ENCODE measurements at regions not wholly inside any gene's neighbourhood (a gene's known extent, or its start where the extent isn't known, plus 50 kb on each side); places are given as distances from the start of the nearest gene placed in this dataset.
"Not testable (repeated sequence)": the region's sequence is repeated elsewhere in the genome, so short reads cannot be mapped to it uniquely, and the experiment has no call there.

DNA sequence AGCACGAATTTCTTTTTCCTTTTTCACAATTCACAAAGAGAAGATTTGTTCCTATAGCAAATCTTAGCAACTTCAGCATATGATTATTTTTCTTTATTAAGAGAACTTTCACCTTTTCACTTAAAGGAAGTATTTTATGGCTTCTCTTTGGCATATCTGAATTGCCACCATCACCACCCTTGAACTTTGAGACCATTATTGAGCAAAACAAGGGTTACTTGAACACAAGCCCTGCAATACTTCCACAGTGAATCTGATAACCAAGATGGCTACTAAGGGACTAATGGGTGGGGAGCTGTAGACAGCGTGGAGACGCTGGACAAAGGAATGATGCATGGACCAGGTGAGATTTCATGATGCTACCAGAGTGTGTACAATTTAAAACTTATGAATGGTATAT lies 815.0 kb downstream of the LRRIQ3 start:
- intact Hi-C loops (cut with micrococcal nuclease) = no loop called here
- Mint-ChIP-seq H3K9me3 (peaks cover 11% of the 10 kb centered on the region), H3K4me3 (no peak overlapping the region), H3K27ac (no peak overlapping the region), H3K4me1 (ENCODE audit: low read depth) (no peaks in the 10 kb centered on the region), H3K27me3 (no peaks in the 10 kb centered on the region), H3K36me3 (ENCODE audit: low read depth) (no peaks in the 10 kb centered on the region)

DNA sequence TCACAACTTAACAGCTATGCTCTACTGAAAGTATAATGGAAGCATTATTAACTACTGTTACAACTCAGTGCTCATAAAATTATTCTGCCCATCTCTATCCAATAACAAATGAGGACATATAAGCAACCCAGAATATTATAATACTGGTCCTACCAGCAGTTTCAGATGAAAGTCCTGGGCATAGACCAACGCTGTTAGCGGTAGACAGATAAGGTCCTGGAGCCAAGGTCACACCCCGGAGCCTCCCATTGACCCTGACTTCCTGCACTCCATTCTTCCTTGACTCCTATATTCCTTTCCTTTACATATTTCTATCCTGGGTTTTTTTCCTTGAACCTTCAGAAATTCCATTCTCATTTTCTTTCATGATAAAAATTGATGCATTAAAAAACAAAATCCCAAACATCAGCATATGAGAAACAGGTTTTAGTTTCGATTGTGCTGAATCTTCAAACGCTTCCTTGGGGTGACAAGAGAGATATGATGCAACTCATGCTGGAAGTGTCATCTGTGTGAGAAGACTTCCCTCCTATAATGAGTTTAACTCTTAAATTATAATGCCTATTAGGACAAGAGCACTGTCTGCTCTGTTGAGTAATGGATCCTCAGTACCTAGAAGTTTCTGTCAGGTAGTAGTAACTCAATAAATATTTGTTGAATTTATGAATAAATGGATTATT lies 831.1 kb downstream of the LRRIQ3 start:
- H3K4me1 Mint-ChIP-seq (ENCODE audit: low read depth) = no peaks in the 10 kb centered on the region
- H3K9me3 Mint-ChIP-seq = no peaks in the 10 kb centered on the region
- no peak overlapping the region for H3K4me3 Mint-ChIP-seq
- no peak overlapping the region for H3K27ac Mint-ChIP-seq
- intact Hi-C loops (cut with micrococcal nuclease) = no loop called here
- no peaks in the 10 kb centered on the region for H3K36me3 Mint-ChIP-seq (ENCODE audit: low read depth)
- H3K27me3 Mint-ChIP-seq = no peaks in the 10 kb centered on the region

- Mint-ChIP-seq H3K27ac (no peak overlapping the region), H3K27me3 (no peaks in the 10 kb centered on the region), H3K9me3 (peaks cover 25% of the 10 kb centered on the region), H3K4me1 (ENCODE audit: low read depth) (no peaks in the 10 kb centered on the region), H3K4me3 (no peak overlapping the region), H3K36me3 (ENCODE audit: low read depth) (no peaks in the 10 kb centered on the region)
- intact Hi-C loops (cut with micrococcal nuclease) = no loop called here
These were observed 839.0 kb downstream of the LRRIQ3 start for GRCh38 chr1:73359001-73359400.

DNA sequence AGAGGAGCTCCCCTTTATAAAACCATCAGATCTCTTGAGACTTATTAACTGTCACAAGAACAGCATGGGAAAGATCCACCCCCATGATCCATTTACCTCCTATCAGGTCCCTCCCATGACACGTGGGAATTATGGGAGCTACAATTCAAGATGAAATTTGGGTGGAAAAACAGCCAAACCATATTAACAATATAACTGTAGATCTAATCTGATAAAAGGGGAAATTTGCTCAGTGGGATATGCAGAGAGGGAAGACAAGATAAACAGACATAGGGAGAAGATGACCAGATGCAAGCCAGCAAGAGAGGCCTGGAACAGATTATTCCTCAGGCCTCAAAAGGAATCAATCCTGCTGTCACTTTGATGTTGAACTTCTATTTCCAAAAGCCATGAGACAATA lies 841.5 kb downstream of the LRRIQ3 start:
- intact Hi-C loops (cut with micrococcal nuclease) = no loop called here
- Mint-ChIP-seq H3K27me3 (no peaks in the 10 kb centered on the region), H3K4me1 (ENCODE audit: low read depth) (no peaks in the 10 kb centered on the region), H3K36me3 (ENCODE audit: low read depth) (no peaks in the 10 kb centered on the region), H3K9me3 (peaks cover 35% of the 10 kb centered on the region), H3K4me3 (no peak overlapping the region), H3K27ac (no peak overlapping the region)

DNA sequence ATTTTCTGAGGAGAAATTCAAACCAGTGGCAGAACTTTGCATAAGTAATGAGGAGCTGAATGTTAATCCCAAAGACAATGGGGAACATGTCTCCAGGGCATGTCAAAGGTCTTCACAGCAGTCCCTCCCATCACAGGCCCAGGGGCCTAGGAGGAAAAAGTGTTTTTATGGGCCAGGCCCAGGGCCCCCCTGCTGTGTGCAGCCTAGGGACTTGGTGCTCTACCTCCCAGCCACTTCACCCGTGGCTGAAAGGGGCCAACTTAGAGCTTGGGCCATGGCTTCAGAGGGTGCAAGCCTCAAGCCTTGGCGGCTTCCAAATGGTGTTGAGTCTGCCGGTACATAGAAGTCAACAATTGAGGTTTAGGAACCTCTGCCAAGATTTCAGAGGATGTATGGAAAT lies 854.0 kb downstream of the LRRIQ3 start:
- intact Hi-C loops (cut with micrococcal nuclease) = no loop called here
- no peak overlapping the region for H3K27ac Mint-ChIP-seq
- H3K9me3 Mint-ChIP-seq = peaks cover 34% of the 10 kb centered on the region
- no peak overlapping the region for H3K4me3 Mint-ChIP-seq
- H3K27me3 Mint-ChIP-seq = no peaks in the 10 kb centered on the region
- H3K4me1 Mint-ChIP-seq (ENCODE audit: low read depth) = no peaks in the 10 kb centered on the region
- H3K36me3 Mint-ChIP-seq (ENCODE audit: low read depth) = no peaks in the 10 kb centered on the region

DNA sequence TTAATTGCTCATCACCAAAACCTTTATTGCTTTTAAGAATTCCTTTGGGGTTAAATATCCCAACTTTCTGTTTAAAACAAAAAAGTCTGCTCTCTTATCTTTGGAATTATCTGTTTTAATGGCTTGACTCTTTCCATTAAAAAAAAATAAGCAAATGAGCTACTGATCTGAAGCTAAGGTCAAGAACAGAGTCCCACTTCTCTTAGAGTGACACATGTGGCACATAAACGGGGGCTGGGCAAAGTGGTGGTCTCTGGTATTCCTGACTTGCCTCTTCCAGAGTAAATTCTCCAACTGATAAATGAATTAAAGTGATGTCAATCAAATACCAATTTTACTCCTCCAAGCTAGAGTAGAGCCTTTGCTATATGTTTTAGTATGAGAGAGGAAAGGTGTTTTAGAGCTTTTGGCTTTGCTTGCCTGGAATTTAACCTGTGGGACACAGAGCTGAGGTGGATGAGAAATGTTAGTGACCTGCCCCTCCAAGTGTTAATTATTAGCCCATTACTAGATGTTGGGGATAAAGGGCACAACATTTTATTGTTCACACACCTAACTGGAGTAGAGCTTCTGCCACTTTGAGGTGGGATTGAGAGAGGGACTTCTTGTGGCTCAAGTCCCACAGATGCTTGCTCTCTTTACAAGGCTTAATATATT lies 864.0 kb downstream of the LRRIQ3 start:
- intact Hi-C loops (cut with micrococcal nuclease) = no loop called here
- Mint-ChIP-seq H3K4me3 (no peak overlapping the region), H3K4me1 (ENCODE audit: low read depth) (no peaks in the 10 kb centered on the region), H3K27me3 (no peaks in the 10 kb centered on the region), H3K27ac (no peak overlapping the region), H3K9me3 (peaks cover 28% of the 10 kb centered on the region), H3K36me3 (ENCODE audit: low read depth) (no peaks in the 10 kb centered on the region)

DNA sequence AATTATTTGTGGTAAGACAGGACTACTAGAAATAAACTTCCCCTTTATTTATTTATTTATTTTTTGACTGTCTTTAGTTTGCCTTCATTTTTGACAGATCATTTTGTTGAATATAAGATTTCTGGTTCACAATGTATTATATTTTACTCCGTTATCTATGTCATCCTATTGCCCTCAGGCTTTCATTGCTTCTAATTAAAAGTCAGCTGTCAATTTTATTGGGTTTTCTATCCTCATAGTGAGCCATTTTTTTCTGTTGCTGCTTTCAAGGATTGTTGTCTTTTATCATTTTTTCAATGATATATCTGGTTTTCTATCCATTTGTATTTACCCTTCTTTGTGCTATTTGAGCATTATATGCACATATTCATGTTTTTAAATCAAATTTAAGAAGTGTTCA lies 866.2 kb downstream of the LRRIQ3 start:
- Mint-ChIP-seq H3K4me3 (no peak overlapping the region), H3K4me1 (ENCODE audit: low read depth) (no peaks in the 10 kb centered on the region), H3K27ac (no peak overlapping the region), H3K27me3 (no peaks in the 10 kb centered on the region), H3K36me3 (ENCODE audit: low read depth) (no peaks in the 10 kb centered on the region), H3K9me3 (peaks cover 45% of the 10 kb centered on the region)
- intact Hi-C loops (cut with micrococcal nuclease) = no loop called here

DNA sequence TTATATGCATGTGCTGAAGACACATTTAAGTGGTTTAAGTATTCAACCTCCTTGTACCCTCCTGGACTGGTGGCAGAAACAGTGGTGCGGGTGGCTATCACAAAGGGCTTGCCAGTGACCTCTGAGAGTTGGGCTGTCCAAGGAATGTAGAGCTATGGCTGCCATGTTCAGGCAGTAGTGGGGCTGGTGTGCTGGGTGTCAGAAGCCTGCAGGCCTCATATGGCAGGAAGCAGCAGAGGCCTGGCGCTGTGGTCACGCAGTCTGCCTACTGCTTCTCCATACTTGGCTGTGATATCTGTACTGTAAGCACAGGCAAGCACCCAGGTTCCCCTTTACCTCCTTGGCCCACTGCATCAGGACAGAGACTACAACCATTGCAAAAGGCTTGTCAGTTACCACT lies 870.0 kb downstream of the LRRIQ3 start:
- no peaks in the 10 kb centered on the region for H3K36me3 Mint-ChIP-seq (ENCODE audit: low read depth)
- H3K27ac Mint-ChIP-seq = no peak overlapping the region
- H3K4me3 Mint-ChIP-seq = no peak overlapping the region
- H3K9me3 Mint-ChIP-seq = peaks cover 53% of the 10 kb centered on the region
- H3K27me3 Mint-ChIP-seq = no peaks in the 10 kb centered on the region
- intact Hi-C loops (cut with micrococcal nuclease) = no loop called here
- H3K4me1 Mint-ChIP-seq (ENCODE audit: low read depth) = no peaks in the 10 kb centered on the region

- Mint-ChIP-seq H3K9me3 (peaks cover 51% of the 10 kb centered on the region), H3K36me3 (ENCODE audit: low read depth) (no peaks in the 10 kb centered on the region), H3K27ac (no peak overlapping the region), H3K27me3 (no peaks in the 10 kb centered on the region), H3K4me1 (ENCODE audit: low read depth) (no peaks in the 10 kb centered on the region), H3K4me3 (no peak overlapping the region)
- intact Hi-C loops (cut with micrococcal nuclease) = no loop called here
These were observed 870.7 kb downstream of the LRRIQ3 start for GRCh38 chr1:73327180-73327793.

GRCh38 chr1:73326663-73327062 lies 871.3 kb downstream of the LRRIQ3 start:
- intact Hi-C loops (cut with micrococcal nuclease) = no loop called here
- no peaks in the 10 kb centered on the region for H3K27me3 Mint-ChIP-seq
- no peaks in the 10 kb centered on the region for H3K4me1 Mint-ChIP-seq (ENCODE audit: low read depth)
- no peak overlapping the region for H3K4me3 Mint-ChIP-seq
- peaks cover 49% of the 10 kb centered on the region for H3K9me3 Mint-ChIP-seq
- H3K36me3 Mint-ChIP-seq (ENCODE audit: low read depth) = no peaks in the 10 kb centered on the region
- no peak overlapping the region for H3K27ac Mint-ChIP-seq

- Mint-ChIP-seq H3K27ac (no peak overlapping the region), H3K9me3 (peaks cover 9% of the 10 kb centered on the region)
- intact Hi-C loops (cut with micrococcal nuclease) = no loop called here
These were observed 887.1 kb downstream of the LRRIQ3 start for GRCh38 chr1:73310797-73311381.

GRCh38 chr1:73306899-73307555 lies 890.9 kb downstream of the LRRIQ3 start:
- no peaks in the 10 kb centered on the region for H3K4me1 Mint-ChIP-seq (ENCODE audit: low read depth)
- no peak overlapping the region for H3K27ac Mint-ChIP-seq
- intact Hi-C loops (cut with micrococcal nuclease) = no loop called here

More at GRCh38 chr1:73310797-73311381, 887.1 kb downstream of the LRRIQ3 start:
- Mint-ChIP-seq H3K4me3 (no peak overlapping the region), H3K4me1 (ENCODE audit: low read depth) (no peaks in the 10 kb centered on the region), H3K36me3 (ENCODE audit: low read depth) (no peaks in the 10 kb centered on the region), H3K27me3 (no peaks in the 10 kb centered on the region)

GRCh38 chr1:73273886-73274285 lies 924.1 kb downstream of the LRRIQ3 start:
- intact Hi-C loops (cut with micrococcal nuclease) = no loop called here
- no peaks in the 10 kb centered on the region for H3K36me3 Mint-ChIP-seq (ENCODE audit: low read depth)
- H3K4me3 Mint-ChIP-seq = no peak overlapping the region

More at GRCh38 chr1:73306899-73307555, 890.9 kb downstream of the LRRIQ3 start:
- peaks cover 5% of the 10 kb centered on the region for H3K9me3 Mint-ChIP-seq
- H3K36me3 Mint-ChIP-seq (ENCODE audit: low read depth) = no peaks in the 10 kb centered on the region
- no peak overlapping the region for H3K4me3 Mint-ChIP-seq
- H3K27me3 Mint-ChIP-seq = no peaks in the 10 kb centered on the region

GRCh38 chr1:73245196-73245595 lies 952.8 kb downstream of the LRRIQ3 start:
- H3K27ac Mint-ChIP-seq; intact Hi-C loops (cut with micrococcal nuclease); H3K4me3 Mint-ChIP-seq; H3K4me1 Mint-ChIP-seq (ENCODE audit: low read depth); H3K27me3 Mint-ChIP-seq; H3K36me3 Mint-ChIP-seq (ENCODE audit: low read depth): not testable (repeated sequence)
- H3K9me3 Mint-ChIP-seq = peaks cover 37% of the 10 kb centered on the region

More at GRCh38 chr1:73273886-73274285, 924.1 kb downstream of the LRRIQ3 start:
- peaks cover 38% of the 10 kb centered on the region for H3K9me3 Mint-ChIP-seq
- H3K27me3 Mint-ChIP-seq = no peaks in the 10 kb centered on the region
- H3K4me1 Mint-ChIP-seq (ENCODE audit: low read depth) = no peaks in the 10 kb centered on the region
- no peak overlapping the region for H3K27ac Mint-ChIP-seq
